ENCODE measurements at regions not wholly inside any gene's neighbourhood (a gene's known extent, or its start where the extent isn't known, plus 50 kb on each side); places are given as distances from the start of the nearest gene placed in this dataset.
"Not testable (repeated sequence)": the region's sequence is repeated elsewhere in the genome, so short reads cannot be mapped to it uniquely, and the experiment has no call there.

- H3K27me3 ChIP-seq (ENCODE audit: low read depth), result peaks cover 25% of the 10 kb centered on the region
- H3K4me1 ChIP-seq, result no peaks in the 10 kb centered on the region
- no peaks in the 10 kb centered on the region for H3K36me3 ChIP-seq (replicated peaks)
- DNase-seq (ENCODE audit: low spot score in 2 of 2), result no peak
- no peak overlapping the region for H3K4me3 ChIP-seq
- in situ Hi-C loops (cut with MboI; ENCODE audit: low sequenced_read_pairs), result no loop called here
- H3K9me3 ChIP-seq, result no peaks in the 10 kb centered on the region
Measured at GRCh38 chr2:176885661-176886060, 326.9 kb upstream of the HNRNPA3 start.

- no peak for DNase-seq (ENCODE audit: low spot score in 2 of 2)
- in situ Hi-C loops (cut with MboI; ENCODE audit: low sequenced_read_pairs), result no loop called here
- no peaks in the 10 kb centered on the region for H3K9me3 ChIP-seq
- H3K36me3 ChIP-seq (replicated peaks), result no peaks in the 10 kb centered on the region
- H3K27me3 ChIP-seq (ENCODE audit: low read depth), result peaks cover 25% of the 10 kb centered on the region
- no peaks in the 10 kb centered on the region for H3K4me1 ChIP-seq
- no peak overlapping the region for H3K4me3 ChIP-seq
Measured at GRCh38 chr2:176891105-176891504, 321.5 kb upstream of the HNRNPA3 start.

- Histone ChIP-seq H3K27me3 (ENCODE audit: low read depth) (peaks cover 25% of the 10 kb centered on the region), H3K4me3 (no peak overlapping the region), H3K9me3 (no peaks in the 10 kb centered on the region), H3K36me3 (replicated peaks) (no peaks in the 10 kb centered on the region), H3K4me1 (no peaks in the 10 kb centered on the region)
- in situ Hi-C loops (cut with MboI; ENCODE audit: low sequenced_read_pairs), result no loop called here
- no peak for DNase-seq (ENCODE audit: low spot score in 2 of 2)
Measured at GRCh38 chr2:176891857-176892256, 320.7 kb upstream of the HNRNPA3 start.

- in situ Hi-C loops (cut with MboI; ENCODE audit: low sequenced_read_pairs), result no loop called here
- no peaks in the 10 kb centered on the region for H3K9me3 ChIP-seq
- no peak for DNase-seq (ENCODE audit: low spot score in 2 of 2)
Measured at GRCh38 chr2:176892676-176893226, 319.8 kb upstream of the HNRNPA3 start.

GRCh38 chr2:176895158-176895557 is 317.4 kb upstream of the HNRNPA3 start:
- Histone ChIP-seq H3K4me3 (no peak overlapping the region), H3K9me3 (no peaks in the 10 kb centered on the region), H3K4me1 (no peaks in the 10 kb centered on the region), H3K27me3 (ENCODE audit: low read depth) (peaks cover 6% of the 10 kb centered on the region), H3K36me3 (replicated peaks) (no peaks in the 10 kb centered on the region)
- DNase-seq (ENCODE audit: low spot score in 2 of 2), result no peak
- in situ Hi-C loops (cut with MboI; ENCODE audit: low sequenced_read_pairs), result no loop called here

More at GRCh38 chr2:176892676-176893226, 319.8 kb upstream of the HNRNPA3 start:
- no peaks in the 10 kb centered on the region for H3K36me3 ChIP-seq (replicated peaks)
- H3K4me3 ChIP-seq, result no peak overlapping the region
- no peaks in the 10 kb centered on the region for H3K4me1 ChIP-seq
- H3K27me3 ChIP-seq (ENCODE audit: low read depth), result peaks cover 22% of the 10 kb centered on the region

- Histone ChIP-seq H3K36me3 (replicated peaks) (no peaks in the 10 kb centered on the region), H3K9me3 (no peaks in the 10 kb centered on the region; the same call in 1 of the 2 replicates), H3K4me1 (no peaks in the 10 kb centered on the region), H3K4me3 (no peak overlapping the region), H3K27me3 (ENCODE audit: low read depth) (no peaks in the 10 kb centered on the region)
- in situ Hi-C loops (cut with MboI; ENCODE audit: low sequenced_read_pairs), result no loop called here
- no peak for DNase-seq (ENCODE audit: low spot score in 2 of 2)
Measured at GRCh38 chr2:176902454-176902853, 310.1 kb upstream of the HNRNPA3 start.

GRCh38 chr2:176904053-176904452 is 308.5 kb upstream of the HNRNPA3 start:
- H3K4me3 ChIP-seq; H3K4me1 ChIP-seq; DNase-seq (ENCODE audit: low spot score in 2 of 2); H3K27me3 ChIP-seq (ENCODE audit: low read depth); H3K36me3 ChIP-seq (replicated peaks); in situ Hi-C loops (cut with MboI; ENCODE audit: low sequenced_read_pairs); H3K9me3 ChIP-seq: not testable (repeated sequence)

GRCh38 chr2:176907341-176907740 is 305.3 kb upstream of the HNRNPA3 start:
- H3K4me1 ChIP-seq, result no peaks in the 10 kb centered on the region
- H3K4me3 ChIP-seq, result no peak overlapping the region
- peaks cover 13% of the 10 kb centered on the region; the same call in 1 of the 2 replicates for H3K27me3 ChIP-seq (ENCODE audit: low read depth)
- H3K9me3 ChIP-seq, result no peaks in the 10 kb centered on the region; the same call in 1 of the 2 replicates
- no peak for DNase-seq (ENCODE audit: low spot score in 2 of 2)
- no peaks in the 10 kb centered on the region for H3K36me3 ChIP-seq (replicated peaks)
- in situ Hi-C loops (cut with MboI; ENCODE audit: low sequenced_read_pairs), result no loop called here

GRCh38 chr2:176910828-176911227 is 301.8 kb upstream of the HNRNPA3 start:
- in situ Hi-C loops (cut with MboI; ENCODE audit: low sequenced_read_pairs), result no loop called here
- peaks cover 13% of the 10 kb centered on the region; the same call in 1 of the 2 replicates for H3K27me3 ChIP-seq (ENCODE audit: low read depth)
- no peaks in the 10 kb centered on the region for H3K9me3 ChIP-seq
- no peak for DNase-seq (ENCODE audit: low spot score in 2 of 2)
- no peaks in the 10 kb centered on the region for H3K4me1 ChIP-seq
- no peak overlapping the region for H3K4me3 ChIP-seq
- no peaks in the 10 kb centered on the region for H3K36me3 ChIP-seq (replicated peaks)

- H3K36me3 ChIP-seq (replicated peaks), result no peaks in the 10 kb centered on the region
- in situ Hi-C loops (cut with MboI; ENCODE audit: low sequenced_read_pairs), result no loop called here
Measured at GRCh38 chr2:176913955-176914354, 298.6 kb upstream of the HNRNPA3 start.

GRCh38 chr2:176914371-176914770 is 298.2 kb upstream of the HNRNPA3 start:
- no peaks in the 10 kb centered on the region for H3K9me3 ChIP-seq
- H3K4me1 ChIP-seq, result no peaks in the 10 kb centered on the region
- H3K27me3 ChIP-seq (ENCODE audit: low read depth), result peaks cover 10% of the 10 kb centered on the region; the same call in 1 of the 2 replicates
- H3K36me3 ChIP-seq (replicated peaks), result no peaks in the 10 kb centered on the region
- no peak for DNase-seq (ENCODE audit: low spot score in 2 of 2)
- in situ Hi-C loops (cut with MboI; ENCODE audit: low sequenced_read_pairs), result no loop called here
- no peak overlapping the region for H3K4me3 ChIP-seq

More at GRCh38 chr2:176913955-176914354, 298.6 kb upstream of the HNRNPA3 start:
- DNase-seq (ENCODE audit: low spot score in 2 of 2), result no peak
- H3K4me3 ChIP-seq, result no peak overlapping the region
- H3K9me3 ChIP-seq, result no peaks in the 10 kb centered on the region
- peaks cover 13% of the 10 kb centered on the region; the same call in 1 of the 2 replicates for H3K27me3 ChIP-seq (ENCODE audit: low read depth)
- no peaks in the 10 kb centered on the region for H3K4me1 ChIP-seq

GRCh38 chr2:176922545-176922944 is 290.0 kb upstream of the HNRNPA3 start:
- in situ Hi-C loops (cut with MboI; ENCODE audit: low sequenced_read_pairs); H3K4me3 ChIP-seq; H3K27me3 ChIP-seq (ENCODE audit: low read depth); H3K9me3 ChIP-seq; DNase-seq (ENCODE audit: low spot score in 2 of 2); H3K4me1 ChIP-seq; H3K36me3 ChIP-seq (replicated peaks): not testable (repeated sequence)

- no peaks in the 10 kb centered on the region for H3K4me1 ChIP-seq
- no peaks in the 10 kb centered on the region for H3K36me3 ChIP-seq (replicated peaks)
- no peaks in the 10 kb centered on the region; the same call in 1 of the 2 replicates for H3K9me3 ChIP-seq
- H3K27me3 ChIP-seq (ENCODE audit: low read depth), result no peaks in the 10 kb centered on the region; the same call in none of the 2 replicates
- in situ Hi-C loops (cut with MboI; ENCODE audit: low sequenced_read_pairs), result no loop called here
- DNase-seq (ENCODE audit: low spot score in 2 of 2), result no peak
- H3K4me3 ChIP-seq, result no peak overlapping the region
Measured at GRCh38 chr2:176923205-176923604, 289.4 kb upstream of the HNRNPA3 start.

GRCh38 chr2:176924909-176925534 is 287.6 kb upstream of the HNRNPA3 start:
- Histone ChIP-seq H3K4me1 (no peaks in the 10 kb centered on the region), H3K4me3 (no peak overlapping the region), H3K9me3 (no peaks in the 10 kb centered on the region; the same call in 1 of the 2 replicates), H3K36me3 (replicated peaks) (no peaks in the 10 kb centered on the region), H3K27me3 (ENCODE audit: low read depth) (no peaks in the 10 kb centered on the region; the same call in none of the 2 replicates)
- in situ Hi-C loops (cut with MboI; ENCODE audit: low sequenced_read_pairs), result no loop called here
- no peak for DNase-seq (ENCODE audit: low spot score in 2 of 2)

Measured in HAP-1 (cell line).